GM20431 (cell line): ENCODE measurements at regions not wholly inside any gene's neighbourhood (a gene's known extent, or its start where the extent isn't known, plus 50 kb on each side); places are given as distances from the start of the nearest gene placed in this dataset.

Experiments used
- in situ Hi-C: fragments of 300-500 bp; cut with MseI, MboI; formaldehyde crosslinking; loops from one replicate; pipeline ENCODE4 v1.15.0; 2020; ENCODE audit warnings: low sequenced_read_pairs; ENCODE audit not compliant: unreplicated experiment

- in situ Hi-C loops = no loop called here
Measured at GRCh38 chr20:7449269-7449668, 491.0 kb downstream of the HAO1 start.

- in situ Hi-C loops = no loop called here
Measured at GRCh38 chr20:7452890-7453289, 487.4 kb downstream of the HAO1 start.

GRCh38 chr20:7454047-7454446 lies 486.2 kb downstream of the HAO1 start:
- in situ Hi-C loops = no loop called here

- in situ Hi-C loops = no loop called here
Measured at GRCh38 chr20:7458459-7458858, 481.8 kb downstream of the HAO1 start.

- in situ Hi-C loops = no loop called here
Measured at GRCh38 chr20:7459083-7459482, 481.2 kb downstream of the HAO1 start.

GRCh38 chr20:7463290-7463689 lies 477.0 kb downstream of the HAO1 start:
- in situ Hi-C loops = no loop called here

GRCh38 chr20:7470912-7471311 lies 469.3 kb downstream of the HAO1 start:
- in situ Hi-C loops = no loop called here

GRCh38 chr20:7490288-7490687 lies 450.0 kb downstream of the HAO1 start:
- in situ Hi-C loops = no loop called here

- in situ Hi-C loops = no loop called here
Measured at GRCh38 chr20:7492257-7492656, 448.0 kb downstream of the HAO1 start.

GRCh38 chr20:7493311-7493710 lies 446.9 kb downstream of the HAO1 start:
- in situ Hi-C loops = no loop called here

- in situ Hi-C loops = no loop called here
Measured at GRCh38 chr20:7496394-7496991, 443.8 kb downstream of the HAO1 start.

- in situ Hi-C loops = no loop called here
Measured at GRCh38 chr20:7497985-7498384, 442.3 kb downstream of the HAO1 start.

GRCh38 chr20:7499201-7499600 lies 441.1 kb downstream of the HAO1 start:
- in situ Hi-C loops = no loop called here

GRCh38 chr20:7500231-7500663 lies 440.0 kb downstream of the HAO1 start:
- in situ Hi-C loops = no loop called here

GRCh38 chr20:7503501-7503900 lies 436.8 kb downstream of the HAO1 start:
- in situ Hi-C loops = no loop called here

GRCh38 chr20:7505152-7505834 lies 435.0 kb downstream of the HAO1 start:
- in situ Hi-C loops = no loop called here

GRCh38 chr20:7505835-7506221 lies 434.4 kb downstream of the HAO1 start:
- in situ Hi-C loops = no loop called here

- in situ Hi-C loops = no loop called here
Measured at GRCh38 chr20:7516621-7517111, 423.6 kb downstream of the HAO1 start.

- in situ Hi-C loops = no loop called here
Measured at GRCh38 chr20:7520361-7520760, 419.9 kb downstream of the HAO1 start.

- in situ Hi-C loops = no loop called here
Measured at GRCh38 chr20:7523288-7523687, 417.0 kb downstream of the HAO1 start.

GRCh38 chr20:7540018-7540417 lies 400.2 kb downstream of the HAO1 start:
- in situ Hi-C loops = no loop called here

- in situ Hi-C loops = no loop called here
Measured at GRCh38 chr20:7540923-7541322, 399.3 kb downstream of the HAO1 start.
